ENCODE measurements at regions not wholly inside any gene's neighbourhood (a gene's known extent, or its start where the extent isn't known, plus 50 kb on each side); places are given as distances from the start of the nearest gene placed in this dataset.

- no peak for TF ChIP-seq CTCF (conservative IDR thresholded peaks at IDR 0.05)
These were observed 117.5 kb downstream of the DACT1 start for GRCh38 chr14:58755031-58755925.

GRCh38 chr14:58760121-58760520, 122.4 kb downstream of the DACT1 start:
- H3K27ac ChIP-seq = no peak overlapping the region
- no peak for TF ChIP-seq CTCF (conservative IDR thresholded peaks at IDR 0.05)

More at GRCh38 chr14:58755031-58755925, 117.5 kb downstream of the DACT1 start:
- H3K27ac ChIP-seq = 0 out of 2 replicates have a peak overlapping the region, but pooled peaks have one; percentile 8

GRCh38 chr14:58762629-58763028, 124.9 kb downstream of the DACT1 start:
- no peak overlapping the region for H3K27ac ChIP-seq
- no peak for TF ChIP-seq CTCF (conservative IDR thresholded peaks at IDR 0.05)

DNA sequence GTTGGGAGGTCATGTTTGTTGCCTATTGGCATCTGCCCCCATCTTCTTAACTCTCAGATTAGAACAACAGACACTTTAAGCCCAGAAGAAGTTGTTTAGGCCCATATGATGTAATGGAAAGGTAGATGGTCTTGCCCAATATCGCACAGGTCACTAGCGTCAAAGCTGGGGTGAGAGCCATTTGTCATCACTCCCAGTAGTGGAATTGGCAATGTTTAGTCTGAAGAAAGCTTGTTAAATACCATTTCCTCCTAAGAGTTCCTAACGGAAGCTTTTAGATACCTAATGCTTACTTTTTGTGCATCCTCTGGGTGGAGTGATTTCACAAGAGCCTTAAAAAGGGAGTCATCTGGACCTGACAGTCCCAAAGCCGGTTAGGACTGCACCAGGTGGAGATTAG, 125.4 kb downstream of the DACT1 start:
- no peak overlapping the region for H3K27ac ChIP-seq
- no peak for TF ChIP-seq CTCF (conservative IDR thresholded peaks at IDR 0.05)

DNA sequence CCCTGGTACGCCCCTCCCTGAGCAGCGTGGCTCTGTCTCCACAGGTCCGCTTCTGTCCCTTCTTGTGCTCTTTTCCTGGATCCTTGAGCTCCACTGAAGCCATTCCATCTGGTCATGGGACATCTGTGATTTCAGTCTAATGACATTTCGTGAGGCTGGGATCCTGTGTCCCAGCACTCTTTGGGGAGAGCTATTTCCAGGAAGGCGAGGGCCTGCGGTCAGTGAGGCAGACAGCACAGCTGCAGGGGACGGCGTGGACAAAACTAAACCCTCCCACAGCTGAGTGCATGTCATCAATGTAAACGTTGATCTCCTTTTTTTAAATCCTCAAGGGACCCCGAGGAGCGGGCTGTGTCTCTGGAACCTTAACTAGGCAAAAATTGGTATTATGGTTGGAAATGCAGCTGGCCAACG, 127.7 kb downstream of the DACT1 start:
- H3K27ac ChIP-seq = no peak overlapping the region
- no peak for TF ChIP-seq CTCF (conservative IDR thresholded peaks at IDR 0.05)

DNA sequence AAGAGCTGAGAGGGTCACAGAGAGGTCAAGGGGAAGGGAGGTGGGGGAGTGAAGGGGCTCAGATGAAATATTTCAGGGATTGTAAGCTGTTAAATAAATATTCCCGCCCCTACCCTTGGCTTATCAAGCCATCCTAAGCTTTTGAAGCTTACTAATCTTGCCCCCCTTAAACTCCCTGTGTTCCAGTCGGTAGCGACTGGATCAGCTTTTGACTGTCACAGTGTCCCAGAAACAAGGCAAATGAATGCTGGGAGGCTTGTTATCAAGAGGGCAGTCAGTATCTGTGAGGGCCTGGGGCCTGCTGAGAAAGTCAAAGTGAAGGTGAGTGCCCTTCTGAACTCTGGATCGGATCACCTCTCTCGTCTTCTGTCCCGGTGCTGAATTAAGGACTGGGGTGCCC, 128.1 kb downstream of the DACT1 start:
- no peak for TF ChIP-seq CTCF (conservative IDR thresholded peaks at IDR 0.05)
- H3K27ac ChIP-seq = no peak overlapping the region

DNA sequence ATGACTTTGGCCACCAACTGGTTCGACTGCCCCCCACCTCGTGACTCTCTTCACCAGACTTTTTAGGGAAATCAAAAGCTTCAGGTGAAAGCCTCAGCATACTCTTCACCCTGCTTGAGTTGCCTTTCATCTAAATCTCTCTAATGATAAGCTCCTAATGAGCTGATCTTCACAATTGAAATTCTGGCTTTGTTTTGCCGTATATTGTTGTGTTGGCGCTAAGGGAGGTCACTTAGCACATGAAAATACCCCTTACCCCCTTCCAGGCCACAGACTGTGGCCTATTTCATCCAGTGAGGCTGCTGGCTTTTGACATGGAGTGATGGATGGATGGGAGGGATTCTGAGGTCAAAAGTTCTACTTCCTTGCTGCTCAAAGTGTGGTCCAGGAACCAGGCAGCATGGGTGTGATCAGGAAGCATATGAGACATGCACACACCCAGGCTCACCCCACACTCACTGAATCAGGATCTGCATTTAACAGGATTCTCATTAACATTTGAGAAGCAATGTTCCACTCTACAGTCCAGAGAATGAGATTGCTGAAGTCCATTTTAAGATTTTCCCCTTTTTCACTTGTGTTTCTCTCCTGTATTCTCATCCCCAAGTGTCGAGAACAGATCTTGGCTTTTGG, 131.4 kb downstream of the DACT1 start:
- no peak for TF ChIP-seq CTCF (conservative IDR thresholded peaks at IDR 0.05)
- no peak overlapping the region for H3K27ac ChIP-seq

All from VCaP (cell line).